Natural killer cell (primary cell): ENCODE measurements at regions not wholly inside any gene's neighbourhood (a gene's known extent, or its start where the extent isn't known, plus 50 kb on each side); places are given as distances from the start of the nearest gene placed in this dataset.
"Not testable (repeated sequence)": the region's sequence is repeated elsewhere in the genome, so short reads cannot be mapped to it uniquely, and the experiment has no call there.

ENCODE experiments used
- ATAC-seq, 3 donors: fragments of 150-1000 bp in 2 of 3; fragments of 200-7000 bp in 1 of 3; cut with Tn5 transposase; 1 replicate in 1 of 3; 2 replicates in 2 of 3; pipeline ENCODE4 v1.10.0; 2021; ENCODE audit warnings: mild to moderate bottlenecking in 2 of 3, moderate library complexity in 2 of 3
- DNase-seq, 2 donors: peaks; one replicate each; pipeline versions ENCODE4 v3.0.0 to v3.0.0-alpha.2; 2013 to 2021; ENCODE audit warnings: mixed read lengths in 1 of 2
- H3K27ac ChIP-seq: one replicate; pipeline ENCODE4 v1.5.1; 2013; ENCODE audit warnings: mild to moderate bottlenecking, low read length
- H3K27me3 ChIP-seq: one replicate; pipeline ENCODE4 v1.6.1; 2013; ENCODE audit warnings: low read length; ENCODE audit not compliant: control insufficient read depth, insufficient read depth
- H3K36me3 ChIP-seq: one replicate; pipeline ENCODE4 v1.6.1; 2013; ENCODE audit warnings: low read length; ENCODE audit not compliant: control insufficient read depth, insufficient read depth
- H3K4me1 ChIP-seq: one replicate; pipeline ENCODE4 v1.6.1; 2013; ENCODE audit warnings: low read length; ENCODE audit not compliant: control insufficient read depth, insufficient read depth
- H3K4me3 ChIP-seq: one replicate; pipeline ENCODE4 v1.5.1; 2013; ENCODE audit warnings: low read length
- H3K9me3 ChIP-seq: one replicate; pipeline ENCODE4 v1.6.1; 2013; ENCODE audit warnings: low read length; ENCODE audit not compliant: control insufficient read depth, insufficient read depth
- H3K27ac Mint-ChIP-seq, 2 donors: one replicate each; pipeline ENCODE4 v1.8.0; 2022; ENCODE audit warnings: mild to moderate bottlenecking in 2 of 2, mixed read lengths in 2 of 2, moderate library complexity in 1 of 2
- H3K27me3 Mint-ChIP-seq, 2 donors: one replicate each; pipeline ENCODE4 v1.8.0; 2022; ENCODE audit warnings: low read depth in 2 of 2, mixed read lengths in 2 of 2
- H3K36me3 Mint-ChIP-seq: one replicate; pipeline ENCODE4 v1.8.0; 2022; ENCODE audit warnings: mixed read lengths
- H3K4me1 Mint-ChIP-seq, 2 donors: one replicate each; pipeline ENCODE4 v1.8.0; 2022; ENCODE audit warnings: mixed read lengths in 2 of 2
- H3K4me3 Mint-ChIP-seq: one replicate; pipeline ENCODE4 v1.8.0; 2022; ENCODE audit warnings: mild to moderate bottlenecking, moderate library complexity, mixed read lengths
- H3K9me3 Mint-ChIP-seq, 2 donors: one replicate each; pipeline ENCODE4 v1.8.0; 2022; ENCODE audit warnings: mixed read lengths in 2 of 2
- WGBS: methylation state at CpG from one replicate; pipeline ENCODE4 v1.1.7; 2013; ENCODE audit warnings: missing lambda C conversion rate; ENCODE audit not compliant: insufficient coverage; 5-methylcytosine and 5-hydroxymethylcytosine counted together
- intact Hi-C: fragments of 100-400 bp; cut with micrococcal nuclease; formaldehyde crosslinking; loops from one replicate; pipeline ENCODE4 v1.14.2; 2022
- TF ChIP-seq, protein P1 (sequence below): fragments of 200-600 bp; IDR thresholded peaks from one replicate; pipeline ENCODE4 v1.8.0; 2022; ENCODE audit warnings: antibody characterized with exemption

DNA sequence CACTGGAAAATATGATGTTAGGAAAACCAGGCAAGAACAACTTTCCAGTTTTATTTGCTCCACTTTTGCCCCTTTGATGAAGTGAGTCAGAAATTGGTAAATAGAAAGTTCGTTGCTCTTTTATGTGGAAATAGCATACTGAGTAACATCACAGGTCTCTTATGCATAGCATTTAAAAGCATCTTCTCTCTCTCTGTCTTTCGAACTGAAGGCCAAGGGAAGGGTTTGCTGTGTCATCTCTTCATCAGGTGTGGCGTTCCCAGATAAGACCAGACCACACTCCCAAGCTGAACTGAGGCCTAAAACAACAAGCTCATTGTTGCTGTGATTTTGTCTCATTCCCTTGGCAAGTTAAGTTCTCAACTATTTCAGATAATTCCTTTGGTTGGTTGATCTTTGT lies 131.8 kb upstream of the GRB10 start:
- Mint-ChIP-seq H3K4me3 (no peak overlapping the region), H3K27me3 (no peaks in the 10 kb centered on the region), H3K36me3 (no peaks in the 10 kb centered on the region), H3K9me3 (no peaks in the 10 kb centered on the region), H3K27ac (no peak overlapping the region), H3K4me1 (no peaks in the 10 kb centered on the region)
- no peak for DNase-seq
- no peaks in the 10 kb centered on the region for H3K9me3 ChIP-seq
- intact Hi-C loops = no loop called here
- WGBS = 72% methylated on average over 2 of the region's 3 CpGs
- H3K4me1 ChIP-seq = no peaks in the 10 kb centered on the region
- no peak overlapping the region for H3K27ac ChIP-seq
- TF ChIP-seq, protein P1, sequence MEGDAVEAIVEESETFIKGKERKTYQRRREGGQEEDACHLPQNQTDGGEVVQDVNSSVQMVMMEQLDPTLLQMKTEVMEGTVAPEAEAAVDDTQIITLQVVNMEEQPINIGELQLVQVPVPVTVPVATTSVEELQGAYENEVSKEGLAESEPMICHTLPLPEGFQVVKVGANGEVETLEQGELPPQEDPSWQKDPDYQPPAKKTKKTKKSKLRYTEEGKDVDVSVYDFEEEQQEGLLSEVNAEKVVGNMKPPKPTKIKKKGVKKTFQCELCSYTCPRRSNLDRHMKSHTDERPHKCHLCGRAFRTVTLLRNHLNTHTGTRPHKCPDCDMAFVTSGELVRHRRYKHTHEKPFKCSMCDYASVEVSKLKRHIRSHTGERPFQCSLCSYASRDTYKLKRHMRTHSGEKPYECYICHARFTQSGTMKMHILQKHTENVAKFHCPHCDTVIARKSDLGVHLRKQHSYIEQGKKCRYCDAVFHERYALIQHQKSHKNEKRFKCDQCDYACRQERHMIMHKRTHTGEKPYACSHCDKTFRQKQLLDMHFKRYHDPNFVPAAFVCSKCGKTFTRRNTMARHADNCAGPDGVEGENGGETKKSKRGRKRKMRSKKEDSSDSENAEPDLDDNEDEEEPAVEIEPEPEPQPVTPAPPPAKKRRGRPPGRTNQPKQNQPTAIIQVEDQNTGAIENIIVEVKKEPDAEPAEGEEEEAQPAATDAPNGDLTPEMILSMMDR = no peak
- ATAC-seq = no peak
- no peaks in the 10 kb centered on the region for H3K36me3 ChIP-seq
- no peaks in the 10 kb centered on the region for H3K27me3 ChIP-seq
- H3K4me3 ChIP-seq = no peak overlapping the region

DNA sequence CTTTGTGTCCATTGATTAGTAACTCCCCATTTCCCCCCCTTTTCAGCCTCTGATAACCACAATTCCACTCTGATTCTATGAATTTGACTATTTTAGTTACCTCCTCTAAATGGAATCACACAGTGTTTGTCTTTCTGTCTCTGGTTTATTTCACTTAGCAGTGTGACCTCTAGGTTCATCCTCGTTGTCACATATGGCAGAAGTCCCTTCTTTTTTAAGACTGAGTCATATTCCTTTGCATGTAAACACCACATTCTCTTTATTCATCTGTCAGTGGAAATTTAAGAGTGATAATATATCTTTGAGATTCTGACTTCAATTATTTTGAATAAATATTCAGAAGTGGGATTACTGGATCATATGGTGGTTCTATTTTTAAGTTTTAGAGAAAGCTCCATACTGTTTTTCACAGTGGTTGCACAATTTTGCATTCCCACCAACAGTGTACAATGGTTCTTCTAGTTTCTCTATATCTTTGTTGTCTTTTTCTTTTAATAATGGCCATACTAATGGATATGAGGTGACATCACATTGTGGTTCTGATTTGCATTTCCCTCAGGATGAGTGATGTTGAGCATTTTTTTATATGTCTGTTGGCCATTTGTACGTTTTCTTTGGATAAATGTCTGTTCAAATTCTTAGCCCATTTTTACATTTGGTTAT lies 126.1 kb upstream of the GRB10 start:
- no peak for ATAC-seq

DNA sequence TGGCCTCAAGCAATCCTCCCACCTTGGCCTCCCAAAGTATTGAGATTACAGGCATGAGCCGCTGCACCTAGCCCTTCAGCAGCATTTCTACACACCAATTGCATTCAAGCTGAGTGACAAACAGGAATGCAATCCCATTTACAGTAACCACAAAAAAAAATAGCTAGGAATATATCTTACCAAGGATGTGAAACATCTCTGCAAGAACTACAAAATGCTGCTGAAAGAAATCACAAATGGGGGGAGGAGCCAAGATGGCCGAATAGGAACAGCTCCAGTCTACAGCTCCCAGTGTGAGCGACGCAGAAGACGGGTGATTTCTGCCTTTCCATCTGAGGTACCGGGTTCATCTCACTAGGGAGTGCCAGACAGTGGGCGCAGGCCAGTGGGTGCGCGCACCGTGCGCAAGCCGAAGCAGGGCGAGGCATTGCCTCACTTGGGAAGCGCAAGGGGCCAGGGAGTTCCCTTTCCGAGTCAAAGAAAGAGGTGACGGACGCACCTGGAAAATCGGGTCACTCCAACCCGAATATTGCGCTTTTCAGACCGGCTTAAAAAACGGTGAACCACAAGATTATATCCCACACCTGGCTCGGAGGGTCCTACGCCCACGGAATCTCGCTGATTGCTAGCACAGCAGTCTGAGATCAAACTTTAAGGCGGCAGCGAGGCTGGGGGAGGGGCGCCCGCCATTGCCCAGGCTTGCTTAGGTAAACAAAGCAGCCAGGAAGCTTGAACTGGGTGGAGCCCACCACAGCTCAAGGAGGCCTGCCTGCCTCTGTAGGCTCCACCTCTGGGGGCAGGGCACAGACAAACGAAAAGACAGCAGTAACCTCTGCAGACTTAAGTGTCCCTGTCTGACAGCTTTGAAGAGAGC lies 116.1 kb upstream of the GRB10 start:
- H3K27me3 ChIP-seq, H3K4me1 Mint-ChIP-seq, H3K27ac ChIP-seq, intact Hi-C loops, DNase-seq, H3K9me3 Mint-ChIP-seq, H3K36me3 Mint-ChIP-seq, H3K36me3 ChIP-seq, ATAC-seq, H3K9me3 ChIP-seq, H3K4me1 ChIP-seq, H3K4me3 Mint-ChIP-seq, H3K4me3 ChIP-seq, H3K27ac Mint-ChIP-seq: not testable (repeated sequence)
- WGBS = 93% methylated on average over 29 of the region's 31 CpGs
- peaks cover 2 to 18% of the 10 kb centered on the region in 2 donors for H3K27me3 Mint-ChIP-seq

More for the DNA sequence above, 126.1 kb upstream of the GRB10 start:
- Histone ChIP-seq H3K36me3 (no peaks in the 10 kb centered on the region), H3K4me3 (no peak overlapping the region), H3K27me3 (no peaks in the 10 kb centered on the region), H3K4me1 (no peaks in the 10 kb centered on the region), H3K9me3 (no peaks in the 10 kb centered on the region), H3K27ac (no peak overlapping the region)
- no peak overlapping the region for H3K27ac Mint-ChIP-seq
- H3K36me3 Mint-ChIP-seq = no peaks in the 10 kb centered on the region
- DNase-seq = no peak
- TF ChIP-seq, protein P1 = no peak
- H3K27me3 Mint-ChIP-seq = no peaks in the 10 kb centered on the region
- H3K4me1 Mint-ChIP-seq = no peaks in the 10 kb centered on the region
- 75% methylated on average over 2 of the region's 2 CpGs for WGBS
- no peaks in the 10 kb centered on the region for H3K9me3 Mint-ChIP-seq
- intact Hi-C loops = no loop called here
- no peak overlapping the region for H3K4me3 Mint-ChIP-seq

DNA sequence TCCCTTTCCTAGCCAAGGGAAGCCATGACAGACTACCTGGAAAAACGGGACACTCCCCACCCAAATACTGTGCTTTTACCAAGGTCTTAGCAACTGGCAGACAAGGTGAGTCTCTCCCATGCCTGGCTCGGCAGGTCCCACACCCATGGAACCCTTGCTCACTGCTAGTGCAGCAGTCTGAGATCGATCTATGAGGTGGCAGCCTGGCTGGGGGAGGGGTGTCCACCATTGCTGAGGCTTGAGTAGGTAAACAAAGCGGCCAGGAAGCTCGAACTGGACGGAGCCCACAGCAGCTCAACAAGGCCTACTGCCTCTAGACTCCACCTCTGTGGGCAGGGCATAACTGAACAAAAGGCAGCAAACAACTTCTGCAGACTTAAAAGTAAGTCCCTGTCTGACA lies 104.4 kb upstream of the GRB10 start:
- H3K4me3 Mint-ChIP-seq, H3K36me3 ChIP-seq, intact Hi-C loops, H3K9me3 ChIP-seq, H3K27ac Mint-ChIP-seq, H3K9me3 Mint-ChIP-seq, ATAC-seq, H3K27ac ChIP-seq, H3K27me3 ChIP-seq, H3K4me1 ChIP-seq, H3K4me3 ChIP-seq, H3K36me3 Mint-ChIP-seq, DNase-seq, H3K4me1 Mint-ChIP-seq: not testable (repeated sequence)
- 85% methylated on average over 6 of the region's 6 CpGs for WGBS
- H3K27me3 Mint-ChIP-seq = peaks cover 7 to 22% of the 10 kb centered on the region in 2 donors
